H9 (cell line): ENCODE measurements at regions not wholly inside any gene's neighbourhood (a gene's known extent, or its start where the extent isn't known, plus 50 kb on each side); places are given as distances from the start of the nearest gene placed in this dataset.

Experiments used
- DNase-seq: peaks from one replicate; pipeline ENCODE4 v3.0.0-alpha.2; 2017
- H2AFZ ChIP-seq: one replicate; pipeline ENCODE4 v1.6.1; 2013; ENCODE audit warnings: mild to moderate bottlenecking, low read length, control low read depth, moderate library complexity
- H2AK5ac ChIP-seq: 2 replicates; pipeline ENCODE4 v1.6.1; 2013; ENCODE audit warnings: low read length, control low read depth, mixed read lengths; ENCODE audit not compliant: insufficient read length
- H2BK120ac ChIP-seq: one replicate; pipeline ENCODE4 v1.6.1; 2013; ENCODE audit warnings: low read depth, mild to moderate bottlenecking, low read length, control low read depth, inconsistent platforms; ENCODE audit not compliant: poor library complexity, severe bottlenecking
- H2BK12ac ChIP-seq: 2 replicates; pipeline ENCODE4 v1.6.1; 2013; ENCODE audit warnings: low read length, control low read depth, mixed read lengths, low read depth; ENCODE audit not compliant: insufficient read length
- H2BK15ac ChIP-seq: 2 replicates; pipeline ENCODE4 v1.6.1; 2013; ENCODE audit warnings: low read depth, low read length, control low read depth
- H2BK20ac ChIP-seq: one replicate; pipeline ENCODE4 v1.6.1; 2013; ENCODE audit warnings: low read depth, mild to moderate bottlenecking, low read length, control low read depth, inconsistent platforms; ENCODE audit not compliant: poor library complexity, severe bottlenecking
- H2BK5ac ChIP-seq: 2 replicates; pipeline ENCODE4 v1.6.1; 2013; ENCODE audit warnings: low read length, control low read depth, mixed read lengths; ENCODE audit not compliant: insufficient read length
- H3K14ac ChIP-seq: 2 replicates; pipeline ENCODE4 v1.6.1; 2013; ENCODE audit warnings: low read length, control low read depth; ENCODE audit not compliant: insufficient read depth
- H3K18ac ChIP-seq: 2 replicates; pipeline ENCODE4 v1.6.1; 2013; ENCODE audit warnings: low read depth, mild to moderate bottlenecking, mixed read lengths, low read length, control low read depth; ENCODE audit not compliant: insufficient read length
- H3K23ac ChIP-seq: 2 replicates; pipeline ENCODE4 v1.6.1; 2013; ENCODE audit warnings: low read length, control low read depth, mixed read lengths, low read depth; ENCODE audit not compliant: insufficient read length
- H3K23me2 ChIP-seq: 2 replicates; pipeline ENCODE4 v1.6.1; 2013; ENCODE audit warnings: low read depth, mild to moderate bottlenecking, mixed read lengths, low read length, control low read depth; ENCODE audit not compliant: insufficient read length, poor library complexity, severe bottlenecking
- H3K27ac ChIP-seq: 2 replicates; pipeline ENCODE4 v1.5.1; 2013; ENCODE audit warnings: low read length, control low read depth, mixed read lengths, low read depth; ENCODE audit not compliant: insufficient read length
- H3K27me3 ChIP-seq: 2 replicates; pipeline ENCODE4 v1.6.1; 2013; ENCODE audit warnings: low read length, control low read depth, inconsistent platforms; ENCODE audit not compliant: insufficient read depth
- H3K4ac ChIP-seq: 2 replicates; pipeline ENCODE4 v1.6.1; 2013; ENCODE audit warnings: low read depth, mild to moderate bottlenecking, control low read depth, inconsistent platforms, low read length, moderate library complexity
- H3K4me1 ChIP-seq: 2 replicates; pipeline ENCODE4 v1.6.1; 2013; ENCODE audit warnings: low read length, control low read depth, inconsistent platforms; ENCODE audit not compliant: insufficient read depth
- H3K4me2 ChIP-seq: 2 replicates; pipeline ENCODE4 v1.6.1; 2013; ENCODE audit warnings: low read length, control low read depth, mixed read lengths; ENCODE audit not compliant: insufficient read length, insufficient read depth
- H3K56ac ChIP-seq: 2 replicates; pipeline ENCODE4 v1.6.1; 2013; ENCODE audit warnings: low read depth, mild to moderate bottlenecking, mixed read lengths, low read length, control low read depth; ENCODE audit not compliant: insufficient read length
- H3K79me1 ChIP-seq: 2 replicates; pipeline ENCODE4 v1.6.1; 2013; ENCODE audit warnings: low read depth, mild to moderate bottlenecking, moderate library complexity, low read length, control low read depth, inconsistent platforms; ENCODE audit not compliant: insufficient read depth, poor library complexity, severe bottlenecking
- H3K79me2 ChIP-seq: 2 replicates; pipeline ENCODE4 v1.6.1; 2013; ENCODE audit warnings: low read length, control low read depth, inconsistent platforms; ENCODE audit not compliant: insufficient read depth
- H3K9ac ChIP-seq: 2 replicates; pipeline ENCODE4 v1.6.1; 2013; ENCODE audit warnings: low read length, control low read depth, mixed read lengths; ENCODE audit not compliant: insufficient read length; ENCODE audit errors: extremely low read depth
- H3K9me3 ChIP-seq: one replicate; pipeline ENCODE4 v1.6.1; 2013; ENCODE audit warnings: low read depth, low read length, inconsistent platforms; ENCODE audit not compliant: control insufficient read depth
- H3T11ph ChIP-seq: one replicate; pipeline ENCODE4 v1.6.1; 2013; ENCODE audit warnings: mild to moderate bottlenecking, low read length, control low read depth, inconsistent platforms
- H4K20me1 ChIP-seq: one replicate; pipeline ENCODE4 v1.6.1; 2013; ENCODE audit not compliant: control insufficient read depth, insufficient read length, insufficient read depth
- H4K5ac ChIP-seq: 2 replicates; pipeline ENCODE4 v1.6.1; 2013; ENCODE audit warnings: low read depth, mild to moderate bottlenecking, mixed read lengths, low read length, control low read depth; ENCODE audit not compliant: insufficient read length
- H4K8ac ChIP-seq: replicated peaks from 2 replicates; pipeline ENCODE4 v1.6.1; 2013; ENCODE audit warnings: low read length, control low read depth, mixed read lengths, low read depth; ENCODE audit not compliant: insufficient read length
- H4K91ac ChIP-seq: 2 replicates; pipeline ENCODE4 v1.6.1; 2013; ENCODE audit warnings: low read depth, mild to moderate bottlenecking, moderate library complexity, mixed read lengths, low read length, control low read depth; ENCODE audit not compliant: insufficient read length
- H3K27ac Mint-ChIP-seq, 3 experiments: 2 replicates in 2 of 3; 3 replicates in 1 of 3; pipeline ENCODE4 v1.8.0; 2020 to 2021; ENCODE audit warnings: mixed read lengths in 3 of 3, mild to moderate bottlenecking in 1 of 3, moderate library complexity in 1 of 3
- H3K27me3 Mint-ChIP-seq: 2 replicates; pipeline ENCODE4 v1.8.0; 2021; ENCODE audit warnings: low read depth, mild to moderate bottlenecking, moderate library complexity, mixed read lengths
- H3K36me3 Mint-ChIP-seq, 3 experiments: 2 replicates in 2 of 3; 3 replicates in 1 of 3; pipeline ENCODE4 v1.8.0; 2020 to 2021; ENCODE audit warnings: low read depth in 3 of 3, mixed read lengths in 3 of 3; ENCODE audit not compliant: insufficient read depth in 1 of 3
- H3K4me1 Mint-ChIP-seq, 2 experiments: 2 replicates each; pipeline ENCODE4 v1.8.0; 2020; ENCODE audit warnings: mixed read lengths in 2 of 2
- H3K4me3 Mint-ChIP-seq, 2 experiments: 2 replicates in 1 of 2; 3 replicates in 1 of 2; pipeline ENCODE4 v1.8.0; 2020 to 2021; ENCODE audit warnings: mild to moderate bottlenecking in 2 of 2, mixed read lengths in 2 of 2, moderate library complexity in 1 of 2
- H3K9me3 Mint-ChIP-seq, 2 experiments: 2 replicates in 1 of 2; 3 replicates in 1 of 2; pipeline ENCODE4 v1.8.0; 2020; ENCODE audit warnings: mild to moderate bottlenecking in 2 of 2, mixed read lengths in 2 of 2, moderate library complexity in 1 of 2
- WGBS: extraction: QIAGEN DNeasy Blood & Tissue Kit; methylation state at CpG from one replicate; pipeline ENCODE4 v1.1.7; 2013; ENCODE audit warnings: missing lambda C conversion rate, low lambda C conversion rate, mixed read lengths; ENCODE audit not compliant: insufficient read length; ENCODE audit errors: extremely low coverage; 5-methylcytosine and 5-hydroxymethylcytosine counted together
- TF ChIP-seq, protein P1 (sequence below): fragments of 200-600 bp; sonication (generic); conservative IDR thresholded peaks from 3 replicates; pipeline ENCODE4 v1.8.0; 2021; ENCODE audit warnings: antibody characterized with exemption, mild to moderate bottlenecking

DNA sequence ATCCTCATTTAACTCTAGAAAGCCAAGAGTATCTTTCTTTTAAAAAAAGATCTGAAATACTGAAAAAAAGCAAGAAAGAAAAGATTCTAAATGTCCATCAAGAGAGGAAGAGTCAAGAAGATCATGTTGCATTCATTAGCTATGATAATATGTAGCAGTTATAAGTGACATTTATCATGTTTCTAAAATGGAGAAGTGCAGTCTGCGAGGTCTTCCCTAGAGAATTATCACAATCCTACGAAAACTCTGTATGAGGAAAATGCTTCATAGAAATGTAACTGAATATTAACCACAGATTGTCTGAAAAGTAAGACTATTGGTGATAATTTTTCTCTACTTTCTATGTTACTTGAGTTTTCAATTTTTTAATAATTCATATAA, 77.4 kb upstream of the USP47 start:
- H4K20me1 ChIP-seq: no peaks in the 10 kb centered on the region
- no peak for DNase-seq
- no peak overlapping the region for H2BK120ac ChIP-seq
- no peaks in the 10 kb centered on the region for H3K4me1 Mint-ChIP-seq
- no peak overlapping the region for H3K18ac ChIP-seq
- no peaks in the 10 kb centered on the region for H3K23me2 ChIP-seq
- H2BK15ac ChIP-seq: no peak overlapping the region
- no peaks in the 10 kb centered on the region for H3K79me1 ChIP-seq
- H2AK5ac ChIP-seq: no peak overlapping the region
- H3K27me3 Mint-ChIP-seq: peaks cover 14% of the 10 kb centered on the region
- H2BK12ac ChIP-seq: no peak overlapping the region
- no peak overlapping the region for H3T11ph ChIP-seq
- no peak overlapping the region for H4K8ac ChIP-seq
- no peak overlapping the region for H3K56ac ChIP-seq
- no peak overlapping the region for H2BK20ac ChIP-seq
- H3K4me3 Mint-ChIP-seq: no peak overlapping the region
- no peaks in the 10 kb centered on the region for H3K9me3 ChIP-seq
- no peak overlapping the region for H3K23ac ChIP-seq
- H3K4ac ChIP-seq: no peak overlapping the region
- TF ChIP-seq, protein P1, sequence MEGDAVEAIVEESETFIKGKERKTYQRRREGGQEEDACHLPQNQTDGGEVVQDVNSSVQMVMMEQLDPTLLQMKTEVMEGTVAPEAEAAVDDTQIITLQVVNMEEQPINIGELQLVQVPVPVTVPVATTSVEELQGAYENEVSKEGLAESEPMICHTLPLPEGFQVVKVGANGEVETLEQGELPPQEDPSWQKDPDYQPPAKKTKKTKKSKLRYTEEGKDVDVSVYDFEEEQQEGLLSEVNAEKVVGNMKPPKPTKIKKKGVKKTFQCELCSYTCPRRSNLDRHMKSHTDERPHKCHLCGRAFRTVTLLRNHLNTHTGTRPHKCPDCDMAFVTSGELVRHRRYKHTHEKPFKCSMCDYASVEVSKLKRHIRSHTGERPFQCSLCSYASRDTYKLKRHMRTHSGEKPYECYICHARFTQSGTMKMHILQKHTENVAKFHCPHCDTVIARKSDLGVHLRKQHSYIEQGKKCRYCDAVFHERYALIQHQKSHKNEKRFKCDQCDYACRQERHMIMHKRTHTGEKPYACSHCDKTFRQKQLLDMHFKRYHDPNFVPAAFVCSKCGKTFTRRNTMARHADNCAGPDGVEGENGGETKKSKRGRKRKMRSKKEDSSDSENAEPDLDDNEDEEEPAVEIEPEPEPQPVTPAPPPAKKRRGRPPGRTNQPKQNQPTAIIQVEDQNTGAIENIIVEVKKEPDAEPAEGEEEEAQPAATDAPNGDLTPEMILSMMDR: no peak
- no peaks in the 10 kb centered on the region for H3K4me1 ChIP-seq
- H3K27ac ChIP-seq: no peak overlapping the region
- no peak overlapping the region for H2AFZ ChIP-seq
- H3K36me3 Mint-ChIP-seq: no peaks in the 10 kb centered on the region
- no peaks in the 10 kb centered on the region for H3K27me3 ChIP-seq
- no peak overlapping the region for H4K91ac ChIP-seq
- peaks cover 0 to 3% of the 10 kb centered on the region in 2 experiments; a peak in 1 of 5 replicates for H3K9me3 Mint-ChIP-seq
- H2BK5ac ChIP-seq: no peak overlapping the region
- H3K4me2 ChIP-seq: no peak overlapping the region
- H3K79me2 ChIP-seq: no peaks in the 10 kb centered on the region
- no peak overlapping the region for H3K9ac ChIP-seq
- H3K27ac Mint-ChIP-seq: no peak overlapping the region
- no peak overlapping the region for H3K14ac ChIP-seq
- H4K5ac ChIP-seq: no peak overlapping the region
- WGBS: no CpG with 5 or more reads among the region's 2 CpGs
